MV-4-11 (cell line): ENCODE measurements at regions not wholly inside any gene's neighbourhood (a gene's known extent, or its start where the extent isn't known, plus 50 kb on each side); places are given as distances from the start of the nearest gene placed in this dataset.

ENCODE experiments used
- DNase-seq: peaks from one replicate; lab custom pipeline; 2025; lab: John Stamatoyannopoulos, UW

- no peak for DNase-seq
These were observed 256.4 kb upstream of the SOX21 start for GRCh38 chr13:94968757-94969086.

- DNase-seq = no peak
These were observed 255.9 kb upstream of the SOX21 start for GRCh38 chr13:94968040-94968756.

GRCh38 chr13:94967183-94968039 is 255.1 kb upstream of the SOX21 start:
- DNase-seq = no peak

- DNase-seq = no peak
These were observed 254.1 kb upstream of the SOX21 start for GRCh38 chr13:94966422-94966955.

- no peak for DNase-seq
These were observed 247.3 kb upstream of the SOX21 start for GRCh38 chr13:94959626-94960025.

- no peak for DNase-seq
These were observed 244.2 kb upstream of the SOX21 start for GRCh38 chr13:94956417-94957110.

- no peak for DNase-seq
These were observed 240.4 kb upstream of the SOX21 start for GRCh38 chr13:94952787-94953186.

- DNase-seq = no peak
These were observed 238.0 kb upstream of the SOX21 start for GRCh38 chr13:94950303-94950702.

- DNase-seq = no peak
These were observed 235.6 kb upstream of the SOX21 start for GRCh38 chr13:94947965-94948371.

GRCh38 chr13:94947392-94947791 is 235.0 kb upstream of the SOX21 start:
- no peak for DNase-seq

- no peak for DNase-seq
These were observed 233.7 kb upstream of the SOX21 start for GRCh38 chr13:94946039-94946438.

- no peak for DNase-seq
These were observed 225.8 kb upstream of the SOX21 start for GRCh38 chr13:94938124-94938523.

- DNase-seq = no peak
These were observed 224.3 kb upstream of the SOX21 start for GRCh38 chr13:94936633-94937032.

GRCh38 chr13:94933936-94934335 is 221.6 kb upstream of the SOX21 start:
- no peak for DNase-seq

- DNase-seq = no peak
These were observed 220.9 kb upstream of the SOX21 start for GRCh38 chr13:94933230-94933751.

GRCh38 chr13:94928127-94928775 is 215.9 kb upstream of the SOX21 start:
- no peak for DNase-seq

GRCh38 chr13:94925263-94925662 is 212.9 kb upstream of the SOX21 start:
- DNase-seq = no peak

GRCh38 chr13:94921181-94921580 is 208.8 kb upstream of the SOX21 start:
- no peak for DNase-seq

- no peak for DNase-seq
These were observed 208.2 kb upstream of the SOX21 start for GRCh38 chr13:94920578-94920977.

- no peak for DNase-seq
These were observed 205.5 kb upstream of the SOX21 start for GRCh38 chr13:94917824-94918223.

- DNase-seq = no peak
These were observed 202.6 kb upstream of the SOX21 start for GRCh38 chr13:94914895-94915294.

- no peak for DNase-seq
These were observed 194.3 kb upstream of the SOX21 start for GRCh38 chr13:94906605-94907004.
